Heart left ventricle (tissue), 13 donors: ENCODE measurements at regions not wholly inside any gene's neighbourhood (a gene's known extent, or its start where the extent isn't known, plus 50 kb on each side); places are given as distances from the start of the nearest gene placed in this dataset.

Experiments used
- CTCF ChIP-seq, 12 donors: fragments of 200-600 bp; sonication (generic) in 4 of 12; IDR thresholded peaks; one replicate each; pipeline versions ENCODE4 v1.5.0 to v1.8.0; 2018 to 2022; ENCODE audit warnings: antibody characterized with exemption in 12 of 12, mild to moderate bottlenecking in 5 of 12
- POLR2A ChIP-seq, 2 donors: fragments of 450-650 bp; IDR thresholded peaks; one replicate each; pipeline ENCODE4 v1.6.1; 2017; ENCODE audit warnings: antibody characterized with exemption in 2 of 2, mild to moderate bottlenecking in 2 of 2, moderate library complexity in 2 of 2
- donor health status: ischemic (EF 13 %, LVEDD 7.1; RV severe dilation, severe dysfunction).
- donor health status: DM: no; HTN: yes; CAD: no.
- donor health status: DM: no; HTN: no; CAD: no.
- donor health status: ischemic (EF 25% LVEDD 6.9; RV normal size, moderate dysfunction).
- donor health status: ischemic (EF 25% LVEDD 5.7; RV mildly dilated, moderate dysfunction).
- donor health status: ischemic (EF 35%, LVEDD 5.7; RV mildly dilated, moderate dysfunction).
- donor health status: nonischemic (EF 11% LVEDD 7.7; RV severe dilation, severe dysfunction).
- donor health status: DM: yes; HTN: yes; CAD: no.
- donor health status: PGD.
- donor health status: ischemic (EF 29% LVEDD 5.4; RV normal size, mild dysfunction).
- donor health status: nonischemic (EF 23%, LVEDD 6.1; RV moderate dilation, normal function).

GRCh38 chr12:87150969-87151662 lies 878.1 kb downstream of the C12orf50 start:
- TF ChIP-seq CTCF (IDR thresholded peaks at IDR 0.05) (no peak), POLR2A (IDR thresholded peaks at IDR 0.05) (no peak)
